ENCODE measurements at regions not wholly inside any gene's neighbourhood (a gene's known extent, or its start where the extent isn't known, plus 50 kb on each side); places are given as distances from the start of the nearest gene placed in this dataset.

DNA sequence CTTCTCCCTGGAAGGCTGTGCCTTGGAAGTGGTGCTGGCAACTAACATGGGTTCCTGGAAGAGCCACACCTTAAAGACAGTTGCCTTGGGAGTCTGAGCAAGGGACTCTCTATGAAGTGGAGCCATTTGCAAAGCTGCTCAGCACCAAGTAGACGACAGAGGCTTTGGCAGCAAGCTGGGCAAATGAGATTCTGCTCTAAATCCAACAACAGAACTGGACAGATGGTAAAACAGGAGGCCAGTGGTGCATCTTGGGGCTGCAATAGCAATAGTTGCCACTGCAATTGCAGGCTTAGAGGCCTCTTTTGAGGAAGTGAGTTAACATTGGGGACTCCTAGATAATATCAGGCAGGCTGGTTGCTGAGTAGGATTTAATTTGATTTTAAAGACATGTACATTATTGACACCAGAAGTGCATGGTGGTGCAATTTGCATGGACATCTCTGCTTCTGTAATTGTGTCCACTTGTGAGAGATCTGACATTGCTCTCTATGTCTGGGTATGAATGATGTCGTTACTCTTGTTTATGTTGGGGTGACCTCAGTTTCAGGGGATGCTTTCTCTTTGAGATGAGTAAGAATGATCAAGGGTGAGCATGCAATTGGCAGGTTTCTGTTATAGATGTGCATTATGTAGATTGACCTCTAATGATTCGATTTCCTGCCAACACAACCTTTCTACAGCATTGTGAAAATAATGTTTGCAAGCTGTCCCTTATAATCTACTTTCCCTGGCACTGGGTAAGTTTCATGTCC is 568.3 kb upstream of the MEX3C start:
- TF ChIP-seq, protein P1, sequence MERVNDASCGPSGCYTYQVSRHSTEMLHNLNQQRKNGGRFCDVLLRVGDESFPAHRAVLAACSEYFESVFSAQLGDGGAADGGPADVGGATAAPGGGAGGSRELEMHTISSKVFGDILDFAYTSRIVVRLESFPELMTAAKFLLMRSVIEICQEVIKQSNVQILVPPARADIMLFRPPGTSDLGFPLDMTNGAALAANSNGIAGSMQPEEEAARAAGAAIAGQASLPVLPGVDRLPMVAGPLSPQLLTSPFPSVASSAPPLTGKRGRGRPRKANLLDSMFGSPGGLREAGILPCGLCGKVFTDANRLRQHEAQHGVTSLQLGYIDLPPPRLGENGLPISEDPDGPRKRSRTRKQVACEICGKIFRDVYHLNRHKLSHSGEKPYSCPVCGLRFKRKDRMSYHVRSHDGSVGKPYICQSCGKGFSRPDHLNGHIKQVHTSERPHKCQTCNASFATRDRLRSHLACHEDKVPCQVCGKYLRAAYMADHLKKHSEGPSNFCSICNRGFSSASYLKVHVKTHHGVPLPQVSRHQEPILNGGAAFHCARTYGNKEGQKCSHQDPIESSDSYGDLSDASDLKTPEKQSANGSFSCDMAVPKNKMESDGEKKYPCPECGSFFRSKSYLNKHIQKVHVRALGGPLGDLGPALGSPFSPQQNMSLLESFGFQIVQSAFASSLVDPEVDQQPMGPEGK (CRISPR knock-in tag; IDR thresholded peaks at IDR 0.05; ENCODE audit: borderline replicate concordance) = no peak
- TF ChIP-seq PPARA (CRISPR knock-in tag; IDR thresholded peaks at IDR 0.05; ENCODE audit: borderline replicate concordance) (no peak), TCF4 (CRISPR knock-in tag; IDR thresholded peaks at IDR 0.05; ENCODE audit: borderline replicate concordance) (no peak), TOX (CRISPR knock-in tag; IDR thresholded peaks at IDR 0.05; ENCODE audit: borderline replicate concordance) (no peak), ISL1 (CRISPR knock-in tag; IDR thresholded peaks at IDR 0.05) (no peak), ZNF565 (CRISPR knock-in tag; conservative IDR thresholded peaks at IDR 0.05; ENCODE audit: low read depth) (no peak), SNAI2 (CRISPR knock-in tag; IDR thresholded peaks at IDR 0.05) (no peak), RARB (CRISPR knock-in tag; IDR thresholded peaks at IDR 0.05) (no peak), ZNF8 (CRISPR knock-in tag; IDR thresholded peaks at IDR 0.05) (no peak)
- TF ChIP-seq, protein P2, sequence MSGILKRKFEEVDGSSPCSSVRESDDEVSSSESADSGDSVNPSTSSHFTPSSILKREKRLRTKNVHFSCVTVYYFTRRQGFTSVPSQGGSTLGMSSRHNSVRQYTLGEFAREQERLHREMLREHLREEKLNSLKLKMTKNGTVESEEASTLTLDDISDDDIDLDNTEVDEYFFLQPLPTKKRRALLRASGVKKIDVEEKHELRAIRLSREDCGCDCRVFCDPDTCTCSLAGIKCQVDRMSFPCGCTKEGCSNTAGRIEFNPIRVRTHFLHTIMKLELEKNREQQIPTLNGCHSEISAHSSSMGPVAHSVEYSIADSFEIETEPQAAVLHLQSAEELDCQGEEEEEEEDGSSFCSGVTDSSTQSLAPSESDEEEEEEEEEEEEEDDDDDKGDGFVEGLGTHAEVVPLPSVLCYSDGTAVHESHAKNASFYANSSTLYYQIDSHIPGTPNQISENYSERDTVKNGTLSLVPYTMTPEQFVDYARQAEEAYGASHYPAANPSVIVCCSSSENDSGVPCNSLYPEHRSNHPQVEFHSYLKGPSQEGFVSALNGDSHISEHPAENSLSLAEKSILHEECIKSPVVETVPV (CRISPR knock-in tag; IDR thresholded peaks at IDR 0.05) = no peak

Data from SK-N-SH treated with all-trans-retinoic acid at 6 μM for 48 hours (cell line).